Activated B cell treated with CpG ODN at 0.5 μM for 24 hours (primary cell): ENCODE measurements at regions not wholly inside any gene's neighbourhood (a gene's known extent, or its start where the extent isn't known, plus 50 kb on each side); places are given as distances from the start of the nearest gene placed in this dataset.
"Not testable (repeated sequence)": the region's sequence is repeated elsewhere in the genome, so short reads cannot be mapped to it uniquely, and the experiment has no call there.

Experiments
- ATAC-seq: fragments of 200-7000 bp; cut with Tn5 transposase; one replicate; pipeline ENCODE4 v1.10.0; 2021; ENCODE audit warnings: low read depth, mild to moderate bottlenecking, moderate library complexity
- CTCF ChIA-PET: fragments of 350-600 bp; sonication (Branson Sonifier 250); formaldehyde crosslinking; loops from one replicate; lab custom pipeline; 2021; ENCODE audit warnings: antibody characterized with exemption; lab: Charles Lee
- POLR2A ChIA-PET: fragments of 350-600 bp; sonication (Branson Sonifier 250); formaldehyde crosslinking; loops from one replicate; lab custom pipeline; 2021; ENCODE audit warnings: antibody characterized with exemption; lab: Charles Lee
- DNase-seq: peaks from one replicate; pipeline ENCODE4 v3.0.0; 2022
- H3K27ac Mint-ChIP-seq: one replicate; pipeline ENCODE4 v1.8.0; 2020; ENCODE audit warnings: mixed read lengths
- H3K27me3 Mint-ChIP-seq: one replicate; pipeline ENCODE4 v1.8.0; 2021; ENCODE audit warnings: mixed read lengths
- H3K36me3 Mint-ChIP-seq: one replicate; pipeline ENCODE4 v1.8.0; 2021; ENCODE audit warnings: low read depth, mixed read lengths
- H3K4me1 Mint-ChIP-seq: one replicate; pipeline ENCODE4 v1.8.0; 2021; ENCODE audit warnings: mixed read lengths
- H3K4me3 Mint-ChIP-seq: one replicate; pipeline ENCODE4 v1.8.0; 2020; ENCODE audit warnings: mild to moderate bottlenecking, mixed read lengths
- H3K9me3 Mint-ChIP-seq: one replicate; pipeline ENCODE4 v1.8.0; 2020; ENCODE audit warnings: mixed read lengths
- intact Hi-C: fragments of 100-400 bp; cut with micrococcal nuclease; formaldehyde crosslinking; loops from one replicate; pipeline ENCODE4 v1.15.1; 2024
- TF ChIP-seq, protein P1 (sequence below): fragments of 200-600 bp; IDR thresholded peaks from one replicate; pipeline ENCODE4 v1.8.0; 2022; ENCODE audit warnings: antibody characterized with exemption, mild to moderate bottlenecking

- H3K9me3 Mint-ChIP-seq: no peaks in the 10 kb centered on the region
- H3K36me3 Mint-ChIP-seq: no peaks in the 10 kb centered on the region
- DNase-seq (no peak), ATAC-seq (no peak)
- TF ChIP-seq, protein P1, sequence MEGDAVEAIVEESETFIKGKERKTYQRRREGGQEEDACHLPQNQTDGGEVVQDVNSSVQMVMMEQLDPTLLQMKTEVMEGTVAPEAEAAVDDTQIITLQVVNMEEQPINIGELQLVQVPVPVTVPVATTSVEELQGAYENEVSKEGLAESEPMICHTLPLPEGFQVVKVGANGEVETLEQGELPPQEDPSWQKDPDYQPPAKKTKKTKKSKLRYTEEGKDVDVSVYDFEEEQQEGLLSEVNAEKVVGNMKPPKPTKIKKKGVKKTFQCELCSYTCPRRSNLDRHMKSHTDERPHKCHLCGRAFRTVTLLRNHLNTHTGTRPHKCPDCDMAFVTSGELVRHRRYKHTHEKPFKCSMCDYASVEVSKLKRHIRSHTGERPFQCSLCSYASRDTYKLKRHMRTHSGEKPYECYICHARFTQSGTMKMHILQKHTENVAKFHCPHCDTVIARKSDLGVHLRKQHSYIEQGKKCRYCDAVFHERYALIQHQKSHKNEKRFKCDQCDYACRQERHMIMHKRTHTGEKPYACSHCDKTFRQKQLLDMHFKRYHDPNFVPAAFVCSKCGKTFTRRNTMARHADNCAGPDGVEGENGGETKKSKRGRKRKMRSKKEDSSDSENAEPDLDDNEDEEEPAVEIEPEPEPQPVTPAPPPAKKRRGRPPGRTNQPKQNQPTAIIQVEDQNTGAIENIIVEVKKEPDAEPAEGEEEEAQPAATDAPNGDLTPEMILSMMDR: no peak
- no peak overlapping the region for H3K4me3 Mint-ChIP-seq
- no peaks in the 10 kb centered on the region for H3K4me1 Mint-ChIP-seq
- peaks cover 2% of the 10 kb centered on the region for H3K27me3 Mint-ChIP-seq
- ChIA-PET CTCF (no interaction called here), POLR2A (no interaction called here)
- intact Hi-C loops: no loop called here
- no peak overlapping the region for H3K27ac Mint-ChIP-seq
Observed at GRCh38 chr17:30586818-30587595, 109.8 kb downstream of the GOSR1 start.

DNA sequence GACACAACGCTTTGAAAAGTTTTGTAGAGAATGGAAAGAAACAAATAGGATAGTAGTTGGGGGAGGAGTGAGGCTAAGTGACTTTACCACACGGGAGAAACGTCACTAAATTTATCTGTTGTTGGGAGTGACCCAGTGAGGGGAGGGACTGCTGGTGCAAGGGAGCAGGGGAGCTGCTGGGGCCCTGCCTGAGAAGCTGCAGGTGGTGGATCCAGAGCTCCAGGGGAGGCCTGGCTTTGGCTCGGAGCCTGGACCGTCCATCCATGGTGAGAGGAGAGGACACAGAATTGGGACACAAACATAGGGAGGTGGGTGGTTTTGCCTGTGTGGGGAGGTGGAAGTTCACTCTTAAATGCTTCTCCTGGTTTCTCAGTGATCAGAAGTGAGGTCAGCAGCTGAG is 107.6 kb downstream of the GOSR1 start:
- H3K36me3 Mint-ChIP-seq: no peaks in the 10 kb centered on the region
- no peak overlapping the region for H3K27ac Mint-ChIP-seq
- no peaks in the 10 kb centered on the region for H3K4me1 Mint-ChIP-seq
- peaks cover 2% of the 10 kb centered on the region for H3K27me3 Mint-ChIP-seq
- H3K9me3 Mint-ChIP-seq: no peaks in the 10 kb centered on the region
- DNase-seq (no peak), ATAC-seq (no peak)
- TF ChIP-seq, protein P1: no peak
- POLR2A ChIA-PET: no interaction called here
- no peak overlapping the region for H3K4me3 Mint-ChIP-seq
- CTCF ChIA-PET: no interaction called here
- intact Hi-C loops: no loop called here

DNA sequence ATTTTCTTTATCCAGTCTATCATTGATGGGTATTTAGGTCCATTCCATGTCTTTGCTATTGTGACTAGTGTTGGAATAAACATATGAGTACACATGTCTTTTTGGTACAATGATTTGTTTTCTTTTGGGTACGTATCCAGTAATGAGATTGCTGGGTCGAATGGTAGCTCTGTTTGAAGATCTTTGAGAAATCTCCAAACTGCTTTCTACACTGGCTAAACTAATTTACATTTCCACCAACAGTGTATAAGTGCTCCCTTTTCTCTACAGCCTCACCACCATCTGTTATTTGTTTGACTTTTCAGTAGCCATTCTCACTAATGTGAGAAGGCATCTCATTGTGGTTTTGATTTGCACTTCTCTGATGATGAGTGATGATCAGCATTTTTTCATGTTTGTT is 103.7 kb downstream of the GOSR1 start:
- ATAC-seq (no peak), DNase-seq (no peak)
- CTCF ChIA-PET: no interaction called here
- Mint-ChIP-seq H3K27me3 (peaks cover 2% of the 10 kb centered on the region), H3K4me3 (no peak overlapping the region), H3K36me3 (no peaks in the 10 kb centered on the region), H3K4me1 (no peaks in the 10 kb centered on the region), H3K9me3 (no peaks in the 10 kb centered on the region), H3K27ac (no peak overlapping the region)
- POLR2A ChIA-PET: no interaction called here
- TF ChIP-seq, protein P1: no peak
- intact Hi-C loops: no loop called here

DNA sequence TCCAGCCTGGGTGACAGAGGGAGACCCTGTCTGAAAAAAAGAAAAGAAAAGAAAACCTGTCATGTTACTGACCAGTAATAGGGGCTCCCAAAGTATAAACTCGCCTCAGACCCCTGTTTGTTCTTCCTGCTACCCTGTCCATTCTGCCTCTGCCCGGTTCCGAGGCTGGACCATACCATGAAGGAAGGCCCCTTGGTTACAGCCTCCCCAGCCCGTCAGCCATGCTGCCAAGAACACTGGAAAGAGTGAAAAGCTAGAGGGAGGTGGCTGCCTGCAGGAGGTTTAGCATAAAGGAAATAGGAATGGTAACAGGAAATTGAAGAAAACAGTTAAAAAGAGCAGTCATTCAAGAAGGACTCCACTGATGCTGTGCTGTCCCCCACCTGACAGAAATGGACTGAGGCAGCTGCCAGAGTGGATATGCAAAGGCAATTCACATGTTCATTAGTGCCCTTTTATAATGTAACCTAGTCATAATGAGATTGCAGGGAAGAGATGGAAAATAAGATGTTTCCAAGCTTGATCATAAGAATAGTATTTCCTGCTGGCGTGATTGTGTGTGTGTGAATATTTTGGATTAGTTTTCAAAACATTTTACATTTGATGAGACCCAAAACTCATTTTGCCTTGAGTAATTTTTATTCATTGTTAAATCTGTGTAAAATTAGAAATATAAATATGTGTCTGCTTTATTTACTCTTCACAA is 102.6 kb downstream of the GOSR1 start:
- ChIA-PET CTCF (no interaction called here), POLR2A (no interaction called here)
- no peak overlapping the region for H3K27ac Mint-ChIP-seq
- no peaks in the 10 kb centered on the region for H3K4me1 Mint-ChIP-seq
- intact Hi-C loops: no loop called here
- ATAC-seq (no peak), DNase-seq (no peak)
- peaks cover 2% of the 10 kb centered on the region for H3K27me3 Mint-ChIP-seq
- H3K9me3 Mint-ChIP-seq: no peaks in the 10 kb centered on the region
- no peaks in the 10 kb centered on the region for H3K36me3 Mint-ChIP-seq
- no peak overlapping the region for H3K4me3 Mint-ChIP-seq
- TF ChIP-seq, protein P1: no peak

DNA sequence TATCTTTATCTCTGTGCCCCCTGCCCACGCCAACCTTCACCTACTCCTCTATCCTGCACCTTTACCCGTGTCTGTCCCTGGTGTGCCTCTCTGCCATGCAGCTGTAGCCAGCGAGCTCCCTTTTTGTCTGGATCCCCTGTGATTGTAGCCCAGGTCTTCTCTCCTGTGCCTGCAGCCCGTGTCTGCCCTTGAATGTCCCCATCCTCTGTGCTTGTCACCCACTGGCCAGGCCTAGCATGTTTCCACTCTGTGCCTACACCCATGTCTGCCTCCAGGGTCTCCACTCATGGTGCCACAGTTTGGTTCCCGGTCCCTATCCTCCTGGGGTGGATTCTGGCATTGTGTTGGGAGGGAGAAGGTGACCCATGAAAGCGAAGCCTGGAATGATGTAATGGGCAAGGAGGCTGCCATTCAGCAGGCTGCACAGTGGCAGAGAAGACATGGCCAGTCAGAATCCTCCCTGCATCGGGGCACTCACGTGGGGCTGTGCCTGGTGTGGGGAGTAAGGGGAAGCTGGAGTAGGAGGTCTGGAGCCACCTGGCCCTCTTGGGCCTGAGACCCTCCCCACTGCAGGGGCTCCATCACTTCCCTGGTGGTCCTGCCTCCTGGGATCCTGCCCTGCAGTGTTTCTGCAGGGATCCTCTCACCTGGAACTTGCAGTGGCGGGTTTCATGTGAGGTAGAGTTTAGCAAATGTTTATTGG is 101.0 kb downstream of the GOSR1 start:
- H3K36me3 Mint-ChIP-seq: not testable (repeated sequence)

More for the DNA sequence above, 101.0 kb downstream of the GOSR1 start:
- POLR2A ChIA-PET, H3K4me3 Mint-ChIP-seq, DNase-seq, H3K27me3 Mint-ChIP-seq, intact Hi-C loops, H3K4me1 Mint-ChIP-seq, ATAC-seq, CTCF ChIA-PET, H3K27ac Mint-ChIP-seq, H3K9me3 Mint-ChIP-seq: not testable (repeated sequence)
